HEK293 (cell line): ENCODE measurements at regions not wholly inside any gene's neighbourhood (a gene's known extent, or its start where the extent isn't known, plus 50 kb on each side); places are given as distances from the start of the nearest gene placed in this dataset.

Source experiments
- CTCF ChIP-seq: fragments of 450-650 bp; formaldehyde crosslinking; IDR thresholded peaks from 2 replicates; pipeline ENCODE4 v1.5.1; 2016; ENCODE audit warnings: missing biosample characterization, missing genetic modification characterization
- MYNN ChIP-seq: fragments of 450-650 bp; formaldehyde crosslinking; IDR thresholded peaks from 2 replicates; pipeline ENCODE4 v1.5.1; 2016; ENCODE audit warnings: missing biosample characterization, missing genetic modification characterization, borderline replicate concordance
- TRIM28 ChIP-seq: IDR thresholded peaks from 2 replicates; pipeline ENCODE4 v1.6.1; 2011; ENCODE audit warnings: low read length, control low read depth, borderline replicate concordance

GRCh38 chr2:111703759-111704158, 180.2 kb downstream of the ANAPC1 start:
- TF ChIP-seq TRIM28, result no peak
- no peak for TF ChIP-seq CTCF (tag by site-specific recombination)
- no peak for TF ChIP-seq MYNN (tag by site-specific recombination)
